ENCODE measurements at regions not wholly inside any gene's neighbourhood (a gene's known extent, or its start where the extent isn't known, plus 50 kb on each side); places are given as distances from the start of the nearest gene placed in this dataset.

- Histone ChIP-seq H3K9me2 (ENCODE audit: low read depth, low read length) (no peaks in the 10 kb centered on the region), H3F3A (ENCODE audit: insufficient read depth, low read length) (no peaks in the 10 kb centered on the region), H3K79me2 (ENCODE audit: insufficient read depth, low read length) (no peaks in the 10 kb centered on the region), H3K4me3 (ENCODE audit: low read depth, low read length, poor library complexity, severe bottlenecking) (no peak overlapping the region), H3K9ac (ENCODE audit: low read length) (no peak overlapping the region), H3K27me3 (ENCODE audit: insufficient read depth, low read length) (no peaks in the 10 kb centered on the region), H3K9me3 (ENCODE audit: low read length) (no peaks in the 10 kb centered on the region), H4K20me1 (ENCODE audit: insufficient read depth, low read length) (no peaks in the 10 kb centered on the region), H3K27ac (ENCODE audit: low read depth, low read length, poor library complexity, severe bottlenecking) (no peak overlapping the region), H3K4me1 (ENCODE audit: insufficient read depth, low read length, severe bottlenecking) (no peaks in the 10 kb centered on the region), H3K36me3 (ENCODE audit: insufficient read depth, low read length) (no peaks in the 10 kb centered on the region), H3K4me2 (ENCODE audit: low read length) (no peak overlapping the region), H2AFZ (ENCODE audit: low read length) (no peak overlapping the region)
- TF ChIP-seq EZH2 (IDR thresholded peaks at IDR 0.05; ENCODE audit: borderline replicate concordance, low read length) (no peak), CTCF (IDR thresholded peaks at IDR 0.05; ENCODE audit: low read length) (no peak)
These were observed 853.4 kb downstream of the PCDH7 start for GRCh38 chr4:31573554-31573953.

- Histone ChIP-seq H3K4me1 (ENCODE audit: insufficient read depth, low read length, severe bottlenecking) (no peaks in the 10 kb centered on the region), H3F3A (ENCODE audit: insufficient read depth, low read length) (no peaks in the 10 kb centered on the region), H3K36me3 (ENCODE audit: insufficient read depth, low read length) (no peaks in the 10 kb centered on the region), H3K4me2 (ENCODE audit: low read length) (no peak overlapping the region), H3K27ac (ENCODE audit: low read depth, low read length, poor library complexity, severe bottlenecking) (no peak overlapping the region), H2AFZ (ENCODE audit: low read length) (no peak overlapping the region), H3K27me3 (ENCODE audit: insufficient read depth, low read length) (no peaks in the 10 kb centered on the region), H3K9me3 (ENCODE audit: low read length) (no peaks in the 10 kb centered on the region), H3K79me2 (ENCODE audit: insufficient read depth, low read length) (no peaks in the 10 kb centered on the region), H4K20me1 (ENCODE audit: insufficient read depth, low read length) (no peaks in the 10 kb centered on the region), H3K9me2 (ENCODE audit: low read depth, low read length) (no peaks in the 10 kb centered on the region), H3K9ac (ENCODE audit: low read length) (no peak overlapping the region), H3K4me3 (ENCODE audit: low read depth, low read length, poor library complexity, severe bottlenecking) (no peak overlapping the region)
- no peak for TF ChIP-seq EZH2 (IDR thresholded peaks at IDR 0.05; ENCODE audit: borderline replicate concordance, low read length)
- TF ChIP-seq CTCF (IDR thresholded peaks at IDR 0.05; ENCODE audit: low read length) = no peak
These were observed 855.3 kb downstream of the PCDH7 start for GRCh38 chr4:31575504-31575903.

GRCh38 chr4:31580843-31581242 is 860.7 kb downstream of the PCDH7 start:
- no peak overlapping the region for H3K4me3 ChIP-seq (ENCODE audit: low read depth, low read length, poor library complexity, severe bottlenecking)
- H3F3A ChIP-seq (ENCODE audit: insufficient read depth, low read length) = no peaks in the 10 kb centered on the region
- TF ChIP-seq EZH2 (IDR thresholded peaks at IDR 0.05; ENCODE audit: borderline replicate concordance, low read length) = no peak
- TF ChIP-seq CTCF (IDR thresholded peaks at IDR 0.05; ENCODE audit: low read length) = no peak
- no peak overlapping the region for H3K4me2 ChIP-seq (ENCODE audit: low read length)
- no peaks in the 10 kb centered on the region for H3K4me1 ChIP-seq (ENCODE audit: insufficient read depth, low read length, severe bottlenecking)
- no peaks in the 10 kb centered on the region for H3K9me2 ChIP-seq (ENCODE audit: low read depth, low read length)
- H2AFZ ChIP-seq (ENCODE audit: low read length) = no peak overlapping the region
- no peaks in the 10 kb centered on the region for H3K79me2 ChIP-seq (ENCODE audit: insufficient read depth, low read length)
- no peaks in the 10 kb centered on the region for H3K36me3 ChIP-seq (ENCODE audit: insufficient read depth, low read length)
- H3K9ac ChIP-seq (ENCODE audit: low read length) = no peak overlapping the region
- no peaks in the 10 kb centered on the region for H4K20me1 ChIP-seq (ENCODE audit: insufficient read depth, low read length)
- H3K27me3 ChIP-seq (ENCODE audit: insufficient read depth, low read length) = no peaks in the 10 kb centered on the region
- H3K27ac ChIP-seq (ENCODE audit: low read depth, low read length, poor library complexity, severe bottlenecking) = no peak overlapping the region
- no peaks in the 10 kb centered on the region for H3K9me3 ChIP-seq (ENCODE audit: low read length)

All from OCI-LY1 (cell line).